ENCODE measurements at regions not wholly inside any gene's neighbourhood (a gene's known extent, or its start where the extent isn't known, plus 50 kb on each side); places are given as distances from the start of the nearest gene placed in this dataset.
"Not testable (repeated sequence)": the region's sequence is repeated elsewhere in the genome, so short reads cannot be mapped to it uniquely, and the experiment has no call there.

DNA sequence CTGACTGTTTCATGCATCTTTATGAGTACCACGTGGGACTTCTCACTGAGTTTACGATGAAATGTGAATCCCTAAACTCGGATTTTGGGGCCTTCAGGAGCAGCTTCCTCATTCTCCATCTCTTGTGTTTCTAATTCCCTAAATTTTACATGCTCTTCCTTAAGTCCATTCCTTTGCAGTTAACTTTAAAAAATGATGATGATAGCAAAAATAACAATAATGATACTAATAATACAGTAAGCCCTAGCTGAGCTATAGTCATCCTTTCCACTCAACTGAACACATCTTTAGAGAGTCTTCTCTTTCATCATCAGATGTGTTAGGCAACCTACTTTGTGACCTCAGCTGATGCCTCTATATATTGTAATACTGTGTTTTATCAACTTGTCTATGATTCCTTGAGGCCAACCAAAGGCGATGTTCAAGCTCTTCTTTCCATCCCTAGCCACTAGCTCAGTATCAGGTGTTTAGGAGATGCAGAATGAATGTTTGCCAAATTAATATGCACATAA lies 1196.4 kb downstream of the VRK1 start:
- no peak for DNase-seq

DNA sequence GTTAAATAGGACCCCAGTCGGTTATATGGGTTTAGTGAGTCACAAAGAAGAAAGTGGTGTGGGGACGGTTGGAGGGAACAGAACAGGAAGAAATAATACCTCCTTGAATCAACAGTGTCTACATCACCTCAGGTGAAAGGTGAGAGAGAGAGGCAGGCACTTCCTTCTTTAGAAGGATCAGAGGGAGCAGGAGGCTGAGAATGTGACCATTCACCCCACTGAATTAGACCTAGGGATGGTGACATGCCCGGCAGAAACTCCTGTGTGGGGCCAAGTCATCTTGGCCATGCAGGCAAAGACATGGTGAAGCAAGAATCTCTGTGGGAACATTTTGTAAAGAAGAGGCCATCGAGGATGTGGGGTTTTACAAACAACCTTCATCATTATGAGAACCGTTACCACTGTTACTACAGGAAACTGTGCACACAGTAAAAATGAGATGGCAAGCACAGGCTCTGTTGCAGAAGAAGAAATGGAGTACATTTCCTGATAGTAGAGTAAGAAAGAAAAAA lies 1196.9 kb downstream of the VRK1 start:
- DNase-seq: peak; percentile 75

DNA sequence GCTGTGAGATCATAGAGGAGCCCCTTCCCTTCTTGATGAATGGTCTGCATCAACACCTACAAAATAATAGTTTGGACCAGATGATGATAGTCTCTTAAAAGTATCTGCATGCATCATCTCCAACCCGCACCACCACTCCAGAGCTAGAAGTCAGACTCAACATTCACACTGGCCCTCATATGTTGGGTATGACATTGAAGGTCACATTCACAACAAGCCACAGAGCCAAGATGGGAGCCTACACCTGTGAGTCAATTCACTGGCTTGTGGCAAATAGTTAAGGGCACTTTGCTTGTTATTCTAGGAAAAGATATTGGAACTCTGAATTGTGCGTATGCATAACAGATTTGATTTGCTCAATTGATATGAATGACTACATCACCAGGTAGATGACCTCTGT lies 1197.9 kb downstream of the VRK1 start:
- DNase-seq: no peak

DNA sequence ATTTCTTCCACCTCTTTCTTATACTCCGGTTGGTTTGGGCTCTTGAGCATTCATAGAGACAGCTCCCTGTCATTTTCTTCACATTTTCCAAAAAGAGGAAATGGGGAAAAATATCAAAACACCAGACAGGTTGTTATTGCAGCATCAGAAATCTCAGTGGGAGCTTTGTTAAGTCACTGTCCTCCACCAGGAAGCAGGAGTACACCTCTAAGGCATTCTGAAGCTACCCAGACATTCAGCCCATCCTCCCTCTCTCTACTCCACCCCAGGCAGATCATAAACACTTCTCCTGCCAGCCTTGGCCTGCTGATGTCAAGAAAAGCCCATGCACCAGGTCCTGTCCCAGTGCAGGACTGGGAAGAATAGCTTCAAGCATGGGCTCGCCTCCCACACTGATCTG lies 1198.3 kb downstream of the VRK1 start:
- no peak for DNase-seq

DNA sequence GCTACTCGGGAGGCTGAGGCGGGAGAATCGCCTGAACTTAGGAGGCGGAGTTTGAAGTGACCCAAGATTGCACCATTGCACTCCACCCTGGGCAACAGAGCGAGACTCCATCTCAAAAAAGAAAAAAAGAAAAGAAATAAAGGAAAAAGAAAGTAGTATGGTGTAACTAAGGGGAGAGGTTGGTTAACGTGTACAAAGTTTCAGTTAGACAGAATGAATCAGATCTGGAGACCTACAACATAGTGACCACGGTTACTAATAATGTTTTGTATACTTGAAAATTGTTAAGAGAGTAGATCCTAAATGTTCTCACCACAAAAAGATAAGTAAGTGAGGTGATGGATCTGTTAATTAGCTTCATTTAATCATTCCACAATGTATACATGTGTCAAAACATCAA lies 1208.8 kb downstream of the VRK1 start:
- DNase-seq: no peak

DNA sequence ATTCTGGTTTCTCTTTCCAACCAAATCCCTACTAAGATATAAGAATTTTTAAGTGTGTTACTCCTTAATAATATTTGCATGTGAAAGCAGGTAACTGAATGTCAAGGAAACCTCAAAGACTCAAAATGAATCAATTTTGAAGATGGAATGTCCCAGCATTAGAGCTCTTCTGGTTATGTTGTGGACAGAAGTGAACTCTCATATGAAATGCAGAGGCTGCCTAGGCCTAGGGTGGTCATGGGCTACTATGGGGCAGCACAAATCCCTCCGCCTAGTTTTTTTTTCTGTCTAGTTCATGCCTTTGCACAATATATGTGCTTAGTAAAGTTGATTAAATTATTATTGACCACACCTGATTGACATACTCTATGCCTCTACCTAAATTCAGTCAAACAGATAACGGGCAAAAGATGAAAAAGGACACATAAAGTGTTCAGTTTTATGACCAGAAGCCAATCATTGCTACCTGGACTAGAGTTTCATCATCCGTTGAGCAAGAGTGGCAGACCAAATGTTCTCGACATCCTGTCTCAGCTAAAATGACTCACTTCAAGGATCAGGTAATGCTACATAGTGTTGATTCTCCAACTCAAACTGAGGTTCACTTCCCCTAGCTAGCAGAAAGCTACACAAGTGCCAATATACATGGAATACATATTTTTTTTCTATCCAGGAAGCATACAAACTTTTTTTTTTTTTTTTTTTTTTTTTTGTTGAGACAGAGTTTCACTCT lies 1211.4 kb downstream of the VRK1 start:
- peak; percentile 27 for DNase-seq

DNA sequence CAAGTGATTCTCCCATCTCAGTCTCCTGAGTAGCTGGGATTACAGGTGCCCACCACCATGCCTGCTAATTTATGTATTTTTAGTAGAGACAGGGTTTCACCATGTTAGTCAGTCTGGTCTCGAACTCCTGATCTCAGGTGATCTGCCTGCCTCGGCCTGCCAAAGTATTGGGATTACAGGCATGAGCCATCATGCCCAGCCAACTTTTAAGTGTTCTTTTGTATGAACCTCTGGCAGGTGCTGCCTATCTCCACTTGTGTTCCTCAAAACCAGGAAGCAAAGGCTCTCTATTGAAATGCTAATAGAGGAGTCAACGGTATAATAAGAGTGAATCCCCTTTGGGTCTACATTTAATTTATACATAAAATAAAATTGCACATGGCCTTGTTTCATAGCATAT lies 1212.0 kb downstream of the VRK1 start:
- DNase-seq: not testable (repeated sequence)

DNA sequence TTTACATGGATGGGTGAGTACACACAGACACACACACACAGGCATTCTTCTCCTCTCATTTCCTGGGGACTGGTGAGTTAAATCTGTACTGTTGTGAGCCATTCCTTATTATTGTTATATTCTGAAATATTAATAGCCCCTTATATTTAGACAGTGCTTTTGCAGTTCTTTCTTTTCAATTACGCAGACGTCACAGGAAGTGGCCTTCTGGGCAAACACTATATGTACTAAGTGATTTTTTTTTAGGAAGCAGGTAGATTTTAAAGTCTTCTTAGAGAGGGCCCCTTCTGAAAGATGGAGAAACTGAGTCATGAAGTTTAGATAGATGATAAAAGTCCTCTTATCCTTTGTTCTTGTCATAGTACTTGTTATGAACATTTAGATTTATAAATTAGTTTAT lies 1213.6 kb downstream of the VRK1 start:
- DNase-seq: no peak

DNA sequence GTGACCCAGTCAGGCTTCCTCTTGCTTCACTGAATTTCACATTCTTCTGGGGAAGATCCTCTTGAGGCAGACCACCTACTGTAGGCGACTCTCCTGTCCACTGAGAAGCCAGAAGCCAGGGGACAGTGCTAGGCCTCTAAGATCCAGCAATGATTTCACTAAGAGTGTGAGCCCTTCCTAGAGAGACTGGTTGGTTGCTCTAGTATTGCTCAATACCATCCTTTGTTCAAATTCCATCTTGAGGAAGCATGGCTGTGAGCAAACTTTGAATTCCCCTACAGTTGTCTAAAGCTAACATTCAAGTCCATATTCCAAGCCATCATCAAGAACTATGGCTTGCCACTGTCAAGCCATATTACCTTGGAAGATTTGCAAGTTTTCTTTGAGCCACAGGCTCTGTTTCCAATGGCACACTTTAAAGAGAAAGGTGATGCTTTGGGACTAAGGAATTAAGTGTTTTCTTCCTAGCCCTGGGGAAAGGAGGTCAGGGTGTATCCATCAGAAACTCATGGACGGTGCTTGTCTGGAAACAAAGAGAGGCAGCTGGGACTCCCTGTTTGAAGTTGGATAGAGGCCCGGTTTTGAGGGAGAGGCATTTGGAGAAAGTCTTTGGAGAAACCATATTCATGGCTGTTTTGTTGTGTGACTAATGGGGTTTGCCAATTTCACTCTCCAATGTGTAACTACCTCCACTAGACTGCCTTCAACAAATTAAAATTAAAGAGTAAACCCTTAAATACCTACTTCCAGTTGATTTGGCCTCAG lies 1217.9 kb downstream of the VRK1 start:
- DNase-seq: no peak

DNA sequence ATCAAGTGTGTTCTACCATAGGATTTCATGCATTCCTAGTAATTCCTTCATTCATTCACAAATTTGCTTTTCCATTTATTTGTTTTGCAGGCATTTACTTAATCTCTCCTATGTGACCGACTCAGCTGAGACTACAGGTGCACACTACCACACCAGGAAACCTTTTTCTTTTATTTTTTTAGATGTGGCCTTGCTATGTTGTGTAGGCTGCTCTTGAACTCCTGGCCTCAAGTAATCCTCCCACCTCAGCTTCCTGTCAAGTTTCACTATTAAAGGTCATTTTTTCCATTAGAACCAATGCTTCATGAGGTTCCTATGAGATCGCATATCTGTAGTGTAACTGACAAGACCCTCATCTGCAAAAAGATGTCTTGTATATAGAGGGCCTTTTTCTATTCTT lies 1218.7 kb downstream of the VRK1 start:
- peak; percentile 24 for DNase-seq

DNA sequence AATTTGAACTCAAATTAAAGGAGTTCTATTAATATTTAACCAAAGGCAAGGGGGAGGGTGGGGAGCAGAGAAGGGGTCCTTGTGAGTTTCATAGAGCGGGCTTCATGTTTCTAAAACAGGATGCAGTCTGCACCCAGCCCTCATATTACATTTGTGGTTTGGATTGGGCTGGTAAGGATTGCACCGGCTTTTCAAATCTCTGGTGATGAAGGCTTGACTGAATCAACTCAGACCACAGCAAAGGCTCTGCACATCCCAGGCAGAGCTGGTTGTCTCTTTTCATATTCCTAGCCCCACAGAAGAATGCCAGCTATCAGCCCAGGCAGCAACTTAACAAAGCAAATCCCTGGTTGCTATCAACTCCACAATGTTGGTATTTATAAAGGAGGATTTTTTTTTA lies 1221.4 kb downstream of the VRK1 start:
- peak; percentile 46 for DNase-seq

DNA sequence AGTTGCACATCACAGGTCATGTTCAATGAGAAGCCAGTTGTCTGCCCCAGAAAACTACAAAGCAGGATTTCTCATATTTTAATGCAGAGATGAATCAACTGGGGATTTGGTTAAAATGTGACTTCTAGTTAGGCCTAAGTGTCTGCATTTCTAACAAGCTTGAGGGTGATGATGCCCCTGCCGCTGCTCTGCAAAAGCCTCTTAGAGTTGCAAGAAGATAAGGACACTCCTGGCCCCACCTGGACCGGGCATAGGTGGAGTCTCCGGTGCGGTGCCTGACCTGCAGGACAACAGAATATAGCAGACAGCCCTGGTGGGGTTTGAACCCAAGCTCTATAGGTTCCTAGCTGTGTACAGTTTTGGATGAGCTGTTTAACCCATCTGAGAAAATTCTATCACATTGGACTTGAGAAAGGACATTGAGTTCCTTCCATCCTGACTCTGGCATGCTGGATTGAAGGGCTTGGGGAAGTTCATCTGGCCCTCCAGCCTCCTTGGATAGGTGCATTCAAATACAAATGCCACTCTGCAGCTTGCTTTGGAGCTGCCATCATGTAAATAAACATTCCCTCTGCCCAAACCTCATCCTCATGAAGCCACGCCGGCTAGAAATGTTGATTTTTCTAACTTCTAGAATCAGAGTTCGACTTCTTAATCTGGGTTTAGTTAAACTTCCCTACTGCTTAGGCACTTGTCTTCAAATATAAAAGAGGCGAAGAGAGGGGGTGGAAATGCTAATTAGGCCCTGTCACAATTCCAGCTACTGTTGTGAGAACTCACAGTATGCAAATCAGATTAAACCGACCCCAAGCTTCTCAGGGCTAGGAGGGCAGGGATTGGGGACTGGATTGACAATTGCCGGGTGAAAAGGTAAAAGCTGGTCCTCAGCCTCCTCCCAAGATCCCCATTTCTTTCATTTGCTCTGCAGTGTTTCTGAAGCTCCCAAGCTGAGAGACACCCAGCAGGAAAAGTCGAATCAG lies 1225.6 kb downstream of the VRK1 start:
- DNase-seq: no peak

DNA sequence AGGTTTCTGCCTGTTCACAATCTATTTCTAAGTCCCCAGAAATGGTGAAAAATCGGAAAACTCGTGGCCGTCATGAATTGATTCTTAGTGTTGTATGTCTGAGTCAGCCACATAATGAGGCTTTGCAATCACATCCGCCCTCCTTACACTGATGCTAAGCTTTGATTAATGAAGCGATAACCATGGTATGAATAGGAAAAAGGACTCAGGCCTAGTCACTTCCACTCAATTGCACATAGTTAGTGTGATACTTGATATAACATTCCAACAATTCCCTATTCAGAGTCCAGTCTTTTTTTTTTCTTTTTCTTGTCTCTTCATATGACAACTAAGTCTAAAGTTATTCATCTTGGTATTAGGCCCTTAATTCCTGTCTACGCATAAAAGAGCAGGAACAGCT lies 1231.0 kb downstream of the VRK1 start:
- no peak for DNase-seq

DNA sequence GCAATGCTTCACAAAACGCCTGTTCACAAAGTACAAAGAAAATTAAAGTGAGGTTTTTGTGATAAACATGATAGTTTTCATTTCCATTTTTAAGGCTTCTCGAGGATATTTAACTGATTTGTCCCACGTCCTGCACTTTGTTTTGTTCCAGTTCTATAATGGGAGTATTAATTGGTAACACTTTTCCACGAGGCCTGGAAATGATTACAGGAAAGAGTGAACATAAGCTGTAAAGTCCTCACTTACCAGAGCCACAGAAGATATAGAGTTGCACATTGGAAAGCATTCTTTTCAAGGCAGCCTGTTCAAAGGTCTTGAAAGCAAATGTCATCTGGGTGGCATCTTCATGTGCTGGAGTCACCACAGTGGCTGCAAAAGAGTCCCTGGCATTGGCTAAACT lies 1236.6 kb downstream of the BCL11B start:
- no peak for DNase-seq

DNA sequence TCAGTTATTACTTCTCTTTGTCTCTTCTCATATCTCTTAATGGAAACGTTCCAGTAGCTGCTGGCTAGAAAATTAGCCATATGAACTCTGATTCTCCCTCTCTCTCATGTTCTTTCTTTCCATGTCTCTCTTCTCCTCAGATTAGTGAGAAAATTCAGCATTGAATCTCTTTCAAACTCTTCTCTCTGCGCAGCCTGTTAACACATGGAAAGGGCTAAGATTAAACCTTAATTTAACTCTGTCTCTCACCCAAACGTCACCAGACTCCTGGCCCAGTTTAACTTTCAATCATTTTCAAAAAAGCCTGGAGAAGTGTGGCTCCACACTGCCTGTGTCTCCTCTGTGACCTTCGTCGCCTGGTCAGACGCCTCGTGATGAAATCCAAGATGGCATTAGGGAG lies 1234.2 kb downstream of the BCL11B start:
- DNase-seq: no peak

DNA sequence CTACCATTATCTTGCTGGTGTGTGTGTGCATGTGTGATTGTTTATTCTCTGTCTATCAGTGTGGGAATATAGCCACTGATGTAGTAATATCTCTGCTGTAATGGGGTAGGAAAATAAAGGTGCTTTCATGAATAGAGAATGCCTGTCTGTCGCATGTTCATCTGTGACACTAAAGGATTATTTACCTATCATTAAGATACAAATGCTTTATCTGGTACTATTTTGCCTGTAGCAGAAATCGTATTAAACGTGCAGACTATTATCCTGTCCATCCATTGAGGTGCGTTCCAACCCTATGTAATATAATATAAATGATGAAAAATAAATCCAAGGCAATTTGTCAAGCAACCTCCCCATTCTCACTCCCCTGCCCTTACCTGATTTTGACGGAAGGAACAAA lies 1215.1 kb downstream of the BCL11B start:
- DNase-seq: no peak

DNA sequence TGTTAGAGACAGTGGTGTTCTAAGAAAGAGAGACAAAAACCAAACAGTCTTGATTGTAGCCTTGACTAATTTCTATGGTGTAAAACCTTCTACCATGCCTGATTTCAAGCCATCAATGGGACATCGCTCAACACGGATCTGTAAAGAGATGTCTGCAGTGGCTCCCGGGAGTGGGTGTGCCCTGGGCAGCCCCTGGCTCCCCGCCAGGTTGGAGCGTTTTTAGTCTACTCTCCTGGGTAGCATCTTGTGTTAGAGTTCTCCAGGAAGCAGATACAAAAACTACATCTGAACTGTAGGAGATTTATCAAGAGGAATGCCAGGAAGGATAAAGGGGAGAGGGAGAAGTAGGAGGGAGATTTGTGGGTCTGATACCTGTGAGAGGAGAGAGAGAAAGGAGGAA lies 1212.9 kb downstream of the BCL11B start:
- DNase-seq: no peak

DNA sequence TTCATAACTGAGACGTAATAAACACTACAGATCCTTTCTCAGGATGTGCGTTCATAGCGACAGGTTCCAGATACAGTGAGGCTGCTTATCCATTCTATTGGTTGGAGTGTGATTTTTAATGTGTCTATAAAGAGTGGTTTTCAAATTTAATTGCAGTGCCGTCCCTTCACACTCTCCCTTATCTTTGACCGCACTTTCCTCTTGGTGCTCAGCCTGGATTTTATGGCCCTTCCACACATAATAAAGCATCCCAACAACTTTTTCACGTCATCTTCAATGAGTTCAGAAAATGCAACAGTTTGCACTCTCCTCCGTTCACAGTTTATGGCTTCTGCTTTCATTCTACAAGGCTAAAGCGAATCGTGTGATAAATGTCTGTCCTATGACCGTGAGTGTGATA lies 1209.9 kb downstream of the BCL11B start:
- no peak for DNase-seq

DNA sequence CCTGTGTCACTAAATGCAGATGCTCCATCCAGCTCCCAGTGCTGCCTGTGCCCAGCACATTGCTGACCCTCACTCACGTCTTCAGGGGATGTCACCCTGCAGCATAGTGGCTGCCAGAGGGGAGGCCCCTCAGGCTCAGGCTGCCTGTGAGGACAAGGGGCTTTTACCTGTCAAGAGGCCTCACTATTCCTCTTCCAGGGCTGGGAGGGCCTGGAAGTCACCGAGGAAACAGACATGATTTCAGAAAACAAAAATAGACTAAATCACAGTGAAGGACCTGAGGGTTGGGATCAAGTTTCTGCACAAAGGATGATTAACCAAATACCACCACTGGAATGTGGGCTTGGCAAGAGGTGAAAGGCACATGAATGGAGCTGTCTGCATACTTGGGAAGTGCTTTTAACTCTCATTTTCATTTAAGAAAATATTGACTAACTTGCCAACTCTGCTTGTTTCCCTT lies 1202.3 kb downstream of the BCL11B start:
- no peak for DNase-seq

DNA sequence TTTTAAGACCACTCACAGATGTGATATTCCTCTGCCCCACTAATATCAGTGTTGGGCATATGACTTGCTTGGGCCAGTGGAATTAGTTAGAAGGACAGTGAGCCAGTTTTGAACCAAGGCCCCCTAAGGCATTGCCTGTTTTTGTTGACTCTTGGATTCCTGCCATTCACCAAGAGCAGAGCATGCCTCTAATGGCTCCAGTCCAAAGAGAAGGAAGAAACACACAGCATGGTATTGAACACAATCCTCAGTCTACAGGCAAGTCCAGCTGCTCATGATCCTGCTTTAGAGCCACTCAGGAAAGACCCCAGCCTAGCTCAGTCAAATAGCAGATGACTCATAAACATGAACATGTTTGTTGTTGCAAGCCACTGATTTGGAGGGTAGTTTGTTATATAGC lies 1201.5 kb downstream of the BCL11B start:
- no peak for DNase-seq

DNA sequence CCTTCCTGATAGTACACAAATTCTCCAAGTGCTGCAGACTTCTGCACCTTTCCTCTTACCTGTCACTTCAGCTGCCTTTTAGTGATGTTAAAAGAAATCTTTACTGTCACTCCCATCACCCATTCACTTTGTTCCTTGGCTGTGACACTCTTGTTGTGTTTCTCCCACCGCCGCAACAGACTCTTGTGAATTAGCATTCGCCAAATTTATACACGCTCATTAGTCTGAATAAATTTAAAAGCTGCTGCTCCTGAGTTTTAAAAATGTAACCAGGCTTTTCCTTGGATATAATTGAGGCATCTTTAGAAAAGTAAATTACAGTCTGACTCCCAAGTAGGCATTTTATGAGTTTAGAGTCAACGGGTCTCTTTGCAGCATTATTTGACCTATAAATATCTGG lies 1197.9 kb downstream of the BCL11B start:
- no peak for DNase-seq

DNA sequence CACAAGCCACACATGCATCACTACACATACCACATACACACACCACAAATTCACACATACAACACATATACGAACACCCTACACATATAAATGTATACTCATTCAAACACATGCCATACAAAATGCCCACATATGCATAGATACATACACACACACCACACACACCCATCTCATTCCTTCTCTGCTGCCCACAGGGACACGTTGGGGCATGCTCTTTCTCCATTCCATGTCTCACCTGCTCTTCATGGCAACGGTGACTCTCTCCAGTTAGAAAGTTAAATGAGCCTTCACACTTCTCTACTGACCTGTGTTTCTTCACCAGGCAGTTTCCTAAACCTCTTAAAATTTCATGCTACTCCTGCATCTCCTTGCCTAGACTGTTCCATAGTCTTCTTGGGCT lies 1194.8 kb downstream of the BCL11B start:
- no peak for DNase-seq

DNA sequence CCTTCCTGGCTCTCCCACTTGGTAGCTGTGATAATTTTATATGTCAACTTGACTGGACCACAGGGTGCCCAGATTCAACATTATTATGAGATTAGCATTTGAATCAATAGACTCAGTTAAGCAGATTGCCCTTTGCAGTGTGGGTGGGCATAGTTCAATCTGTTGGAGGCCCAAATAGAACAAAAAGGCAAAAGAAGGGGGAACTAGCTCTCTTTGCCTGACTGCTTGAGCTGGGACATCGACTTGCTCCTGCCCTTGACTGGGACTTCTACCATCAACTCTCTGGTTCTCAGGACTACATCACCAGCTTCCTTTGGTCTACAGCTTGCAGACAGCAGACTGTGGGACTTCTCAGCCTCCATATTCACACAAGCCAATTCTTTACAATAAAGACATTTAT lies 1189.2 kb downstream of the BCL11B start:
- DNase-seq: no peak
